Left lung (tissue), 4 donors: ENCODE measurements at regions not wholly inside any gene's neighbourhood (a gene's known extent, or its start where the extent isn't known, plus 50 kb on each side); places are given as distances from the start of the nearest gene placed in this dataset.

Source experiments
- ATAC-seq: fragments of 200-7000 bp; cut with Tn5 transposase; one replicate; pipeline ENCODE4 v1.9.1; 2020; ENCODE audit warnings: moderate library complexity
- DNase-seq, 4 donors: peaks; one replicate each; pipeline ENCODE4 v3.0.0-alpha.2; 2013 to 2020
- H3K27ac ChIP-seq, 2 donors: fragments of 200-600 bp; sonication (generic) in 1 of 2; one replicate each; pipeline versions ENCODE4 v1.5.0 to v1.8.0; 2020 to 2021
- H3K27me3 ChIP-seq, 2 donors: fragments of 200-600 bp; sonication (generic) in 1 of 2; one replicate each; pipeline versions ENCODE4 v1.5.0 to v1.8.0; 2020 to 2021
- H3K36me3 ChIP-seq, 2 donors: fragments of 200-600 bp; sonication (generic) in 1 of 2; one replicate each; pipeline versions ENCODE4 v1.5.0 to v1.8.0; 2020 to 2021
- H3K4me1 ChIP-seq, 2 donors: fragments of 200-600 bp; one replicate each; pipeline ENCODE4 v1.8.0; 2021
- H3K4me3 ChIP-seq, 2 donors: fragments of 200-600 bp; sonication (generic) in 1 of 2; one replicate each; pipeline versions ENCODE4 v1.5.0 to v1.8.0; 2020 to 2021; ENCODE audit warnings: mild to moderate bottlenecking in 1 of 2
- H3K9me3 ChIP-seq, 2 donors: fragments of 200-600 bp; sonication (generic) in 1 of 2; one replicate each; pipeline versions ENCODE4 v1.5.0 to v1.8.0; 2020 to 2021
- CTCF ChIP-seq, 2 donors: fragments of 200-600 bp; sonication (generic) in 1 of 2; IDR thresholded peaks; one replicate each; pipeline versions ENCODE4 v1.5.0 to v1.8.0; 2021; ENCODE audit warnings: antibody characterized with exemption in 2 of 2
- intact Hi-C, 2 donors: fragments of 100-400 bp; cut with DNase I; formaldehyde crosslinking; loops; one replicate each; pipeline versions ENCODE4 v1.11.2 to v1.14.2; 2022
- donor health status: DM: no; HTN: yes; CAD: no.
- donor health status: DM: no; HTN: no; CAD: no.

GRCh38 chr3:150152567-150152966, 181.9 kb upstream of the PFN2 start:
- Histone ChIP-seq H3K9me3 (no peaks in the 10 kb centered on the region), H3K36me3 (no peaks in the 10 kb centered on the region), H3K27ac (no peak overlapping the region), H3K27me3 (no peaks in the 10 kb centered on the region), H3K4me1 (no peaks in the 10 kb centered on the region), H3K4me3 (no peak overlapping the region)
- intact Hi-C loops = no loop called here
- DNase-seq = no peak
- TF ChIP-seq CTCF (IDR thresholded peaks at IDR 0.05) = no peak
- ATAC-seq = no peak

- DNase-seq = no peak
- H3K36me3 ChIP-seq = no peaks in the 10 kb centered on the region
- H3K27me3 ChIP-seq = no peaks in the 10 kb centered on the region
- ATAC-seq = no peak
- intact Hi-C loops = no loop called here
- no peak overlapping the region for H3K4me3 ChIP-seq
- TF ChIP-seq CTCF (IDR thresholded peaks at IDR 0.05) = no peak
- no peak overlapping the region for H3K27ac ChIP-seq
- no peaks in the 10 kb centered on the region for H3K9me3 ChIP-seq
- H3K4me1 ChIP-seq = no peaks in the 10 kb centered on the region
Measured at GRCh38 chr3:150150633-150151032, 179.9 kb upstream of the PFN2 start.

- no peak for DNase-seq
- no peak for ATAC-seq
- H3K9me3 ChIP-seq = no peaks in the 10 kb centered on the region
- H3K4me3 ChIP-seq = no peak overlapping the region
- H3K36me3 ChIP-seq = no peaks in the 10 kb centered on the region
- H3K27me3 ChIP-seq = no peaks in the 10 kb centered on the region
- TF ChIP-seq CTCF (IDR thresholded peaks at IDR 0.05) = no peak
- no peak overlapping the region for H3K27ac ChIP-seq
- intact Hi-C loops = no loop called here
- H3K4me1 ChIP-seq = no peaks in the 10 kb centered on the region
Measured at GRCh38 chr3:150149651-150150051, 179.0 kb upstream of the PFN2 start.

GRCh38 chr3:150148227-150148626, 177.5 kb upstream of the PFN2 start:
- intact Hi-C loops = no loop called here
- TF ChIP-seq CTCF (IDR thresholded peaks at IDR 0.05) = no peak

GRCh38 chr3:150147776-150148175, 177.1 kb upstream of the PFN2 start:
- no peak overlapping the region for H3K4me3 ChIP-seq
- TF ChIP-seq CTCF (IDR thresholded peaks at IDR 0.05) = no peak
- H3K4me1 ChIP-seq = no peaks in the 10 kb centered on the region
- H3K9me3 ChIP-seq = no peaks in the 10 kb centered on the region
- H3K36me3 ChIP-seq = no peaks in the 10 kb centered on the region
- H3K27me3 ChIP-seq = no peaks in the 10 kb centered on the region
- no peak for DNase-seq
- ATAC-seq = no peak
- peak overlapping the region in 1 of 2 donors; percentile 43 for H3K27ac ChIP-seq
- intact Hi-C loops = no loop called here

More at GRCh38 chr3:150148227-150148626, 177.5 kb upstream of the PFN2 start:
- ATAC-seq (no peak), DNase-seq (no peak)
- Histone ChIP-seq H3K27me3 (no peaks in the 10 kb centered on the region), H3K9me3 (no peaks in the 10 kb centered on the region), H3K4me1 (no peaks in the 10 kb centered on the region), H3K4me3 (no peak overlapping the region), H3K27ac (no peak overlapping the region), H3K36me3 (no peaks in the 10 kb centered on the region)
